Transverse colon (tissue), 4 donors: ENCODE measurements at regions not wholly inside any gene's neighbourhood (a gene's known extent, or its start where the extent isn't known, plus 50 kb on each side); places are given as distances from the start of the nearest gene placed in this dataset.

Source experiments
- DNase-seq: peaks from one replicate; pipeline ENCODE4 v3.0.0-alpha.2; 2019
- H3K27ac ChIP-seq, 4 donors: fragments of 200-600 bp; sonication (generic); 2 replicates each; pipeline ENCODE4 v1.5.1; 2016 to 2018; ENCODE audit warnings: inconsistent platforms in 4 of 4
- H3K27me3 ChIP-seq: fragments of 200-600 bp; sonication (generic); 2 replicates; pipeline ENCODE4 v1.5.1; 2017; ENCODE audit warnings: inconsistent platforms
- H3K36me3 ChIP-seq, 4 donors: fragments of 200-600 bp; sonication (generic); 2 replicates each; pipeline ENCODE4 v1.5.1; 2017 to 2019; ENCODE audit warnings: inconsistent platforms in 4 of 4
- H3K4me1 ChIP-seq, 4 donors: fragments of 200-600 bp; sonication (generic); 2 replicates each; pipeline ENCODE4 v1.5.1; 2017 to 2020; ENCODE audit warnings: inconsistent platforms in 4 of 4
- H3K4me3 ChIP-seq, 4 donors: fragments of 200-600 bp; sonication (generic); 1 replicate in 1 of 4; 2 replicates in 3 of 4; pipeline versions ENCODE4 v1.5.1 to v1.6.1; 2017 to 2019; ENCODE audit warnings: inconsistent platforms in 4 of 4
- H3K9me3 ChIP-seq, 2 donors: fragments of 200-600 bp; sonication (generic); 2 replicates each; pipeline ENCODE4 v1.5.1; 2017 to 2019; ENCODE audit warnings: inconsistent platforms in 2 of 2
- EP300 ChIP-seq: sonication (generic); formaldehyde crosslinking; IDR thresholded peaks from one replicate; pipeline ENCODE4 v1.6.1; 2017; ENCODE audit warnings: antibody characterized with exemption, low read depth
- POLR2A ChIP-seq: fragments of 450-650 bp; IDR thresholded peaks from one replicate; pipeline ENCODE4 v1.6.1; 2016; ENCODE audit warnings: antibody characterized with exemption, mild to moderate bottlenecking, moderate library complexity
- POLR2AphosphoS5 ChIP-seq, 3 donors: sonication (generic); formaldehyde crosslinking; IDR thresholded peaks; one replicate each; pipeline ENCODE4 v1.6.1; 2016; ENCODE audit warnings: antibody characterized with exemption in 3 of 3
- WGBS, 2 donors: methylation state at CpG; one replicate each; pipeline ENCODE4 v1.1.5; 2018; ENCODE audit warnings: low coverage in 1 of 2; 5-methylcytosine and 5-hydroxymethylcytosine counted together
- in situ Hi-C, 4 donors: fragments of 200-750 bp; cut with MboI; loops; one replicate each; pipeline versions ENCODE4 v1.15.0 to v1.15.1; 2017; ENCODE audit warnings: low sequenced_read_pairs in 3 of 4, low pct_ligation_motif_present in 1 of 4, low pct_unique_long_range_greater_than_20kb in 1 of 4
- intact Hi-C: fragments of 100-400 bp; cut with DNase I; formaldehyde crosslinking; loops from one replicate; pipeline ENCODE4 v1.15.1; 2023; ENCODE audit warnings: low total_unique reads
- TF ChIP-seq, protein P1 (sequence below), 5 experiments: fragments of 200-600 bp in 3 of 5; fragments of 450-650 bp in 2 of 5; sonication (generic) in 3 of 5; IDR thresholded peaks; 1 replicate in 2 of 5; 2 replicates in 3 of 5; pipeline ENCODE4 v1.5.1; 2016 to 2017; ENCODE audit warnings: antibody characterized with exemption in 5 of 5, inconsistent platforms in 3 of 5, mild to moderate bottlenecking in 2 of 5, moderate library complexity in 1 of 5

DNA sequence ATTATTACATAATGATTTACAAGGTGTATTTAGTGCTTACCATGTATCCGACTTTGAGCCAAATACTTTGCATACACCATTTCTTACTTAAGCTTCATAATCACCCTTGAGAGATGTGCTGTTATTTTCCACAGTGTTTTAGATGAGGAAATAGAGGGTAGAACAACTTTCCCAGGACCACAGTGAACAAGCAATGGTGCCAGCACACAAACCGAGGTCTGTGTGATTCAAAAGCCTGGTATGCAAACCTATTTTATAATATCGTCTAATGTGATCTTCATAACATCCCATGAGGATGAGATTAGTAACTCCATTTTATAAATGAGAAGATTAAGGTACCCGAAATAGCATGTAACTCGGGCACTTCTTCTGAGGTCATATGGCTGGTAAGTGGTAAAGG, 294.7 kb downstream of the NSG2 start:
- TF ChIP-seq, protein P1, sequence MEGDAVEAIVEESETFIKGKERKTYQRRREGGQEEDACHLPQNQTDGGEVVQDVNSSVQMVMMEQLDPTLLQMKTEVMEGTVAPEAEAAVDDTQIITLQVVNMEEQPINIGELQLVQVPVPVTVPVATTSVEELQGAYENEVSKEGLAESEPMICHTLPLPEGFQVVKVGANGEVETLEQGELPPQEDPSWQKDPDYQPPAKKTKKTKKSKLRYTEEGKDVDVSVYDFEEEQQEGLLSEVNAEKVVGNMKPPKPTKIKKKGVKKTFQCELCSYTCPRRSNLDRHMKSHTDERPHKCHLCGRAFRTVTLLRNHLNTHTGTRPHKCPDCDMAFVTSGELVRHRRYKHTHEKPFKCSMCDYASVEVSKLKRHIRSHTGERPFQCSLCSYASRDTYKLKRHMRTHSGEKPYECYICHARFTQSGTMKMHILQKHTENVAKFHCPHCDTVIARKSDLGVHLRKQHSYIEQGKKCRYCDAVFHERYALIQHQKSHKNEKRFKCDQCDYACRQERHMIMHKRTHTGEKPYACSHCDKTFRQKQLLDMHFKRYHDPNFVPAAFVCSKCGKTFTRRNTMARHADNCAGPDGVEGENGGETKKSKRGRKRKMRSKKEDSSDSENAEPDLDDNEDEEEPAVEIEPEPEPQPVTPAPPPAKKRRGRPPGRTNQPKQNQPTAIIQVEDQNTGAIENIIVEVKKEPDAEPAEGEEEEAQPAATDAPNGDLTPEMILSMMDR (IDR thresholded peaks at IDR 0.05), result no peak
- TF ChIP-seq EP300 (no peak), POLR2AphosphoS5 (IDR thresholded peaks at IDR 0.05) (no peak), POLR2A (no peak)
- WGBS, 2 donors, result 68 to 75% methylated on average over 3 to 5 of the region's 5 CpGs
- Histone ChIP-seq H3K9me3 (no peaks in the 10 kb centered on the region), H3K4me3 (no peak overlapping the region), H3K36me3 (no peaks in the 10 kb centered on the region), H3K4me1 (no peaks in the 10 kb centered on the region), H3K27ac (no peak overlapping the region), H3K27me3 (peaks cover 37% of the 10 kb centered on the region)
- intact Hi-C loops, result no loop called here
- DNase-seq, result no peak
- in situ Hi-C loops, result no loop called here

DNA sequence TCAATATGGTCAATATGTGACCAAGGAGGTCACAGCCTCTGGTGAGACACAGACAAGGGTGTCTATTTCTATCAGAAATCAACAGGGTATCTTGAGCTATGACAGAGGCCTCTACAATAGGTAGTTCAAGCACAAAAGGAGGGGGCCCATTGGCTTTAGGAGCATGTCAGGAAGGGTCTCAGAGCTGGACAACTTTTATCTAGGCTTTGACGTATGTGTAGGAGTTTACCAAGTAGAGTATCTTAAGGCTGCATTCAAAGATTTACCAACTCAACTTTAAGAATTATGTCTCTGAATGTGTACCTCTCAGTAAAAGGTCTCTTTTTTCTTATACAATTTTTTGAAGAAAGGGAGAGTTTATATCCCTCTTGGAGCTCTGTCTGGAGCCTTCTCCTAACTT, 297.2 kb downstream of the NSG2 start:
- intact Hi-C loops, result no loop called here
- TF ChIP-seq EP300, result no peak
- TF ChIP-seq POLR2AphosphoS5 (IDR thresholded peaks at IDR 0.05), result no peak
- TF ChIP-seq, protein P1 (IDR thresholded peaks at IDR 0.05), result no peak
- TF ChIP-seq POLR2A, result no peak
- H3K27me3 ChIP-seq, result peaks cover 18% of the 10 kb centered on the region

DNA sequence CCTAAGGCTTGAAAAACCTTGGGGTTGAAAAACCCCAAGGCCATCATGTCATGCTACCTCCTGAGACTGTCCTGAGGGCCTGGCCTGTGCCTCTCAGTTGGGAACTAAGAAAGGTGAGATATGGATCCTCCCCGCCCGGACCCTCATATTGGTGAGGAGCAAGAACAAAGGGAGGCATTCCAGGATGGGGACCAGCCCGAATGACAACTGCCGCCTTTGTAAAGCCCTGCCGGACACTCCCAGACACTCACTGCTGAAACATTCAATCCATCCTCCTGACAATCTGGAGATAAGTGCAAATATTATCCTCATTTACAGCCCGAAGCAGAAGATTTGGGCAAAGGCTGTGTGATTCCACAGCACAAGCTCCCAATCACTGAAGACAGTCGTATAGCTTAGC, 298.3 kb downstream of the NSG2 start:
- Histone ChIP-seq H3K27me3 (peaks cover 7% of the 10 kb centered on the region), H3K9me3 (no peaks in the 10 kb centered on the region), H3K27ac (no peak overlapping the region), H3K36me3 (no peaks in the 10 kb centered on the region), H3K4me3 (no peak overlapping the region), H3K4me1 (no peaks in the 10 kb centered on the region)
- TF ChIP-seq POLR2A (no peak), EP300 (no peak), POLR2AphosphoS5 (IDR thresholded peaks at IDR 0.05) (no peak)
- TF ChIP-seq, protein P1 (IDR thresholded peaks at IDR 0.05), result no peak
- 87% methylated on average over 7 of the region's 7 CpGs; no CpG with 5 or more reads in 1 of the 2 donors for WGBS, 2 donors
- intact Hi-C loops, result no loop called here
- in situ Hi-C loops, result no loop called here
- DNase-seq, result no peak

More for the DNA sequence above, 297.2 kb downstream of the NSG2 start:
- H3K4me3 ChIP-seq, result no peak overlapping the region
- 83 to 85% methylated on average over 1 of the region's 1 CpG for WGBS, 2 donors
- H3K27ac ChIP-seq, result no peak overlapping the region
- H3K36me3 ChIP-seq, result no peaks in the 10 kb centered on the region
- H3K9me3 ChIP-seq, result no peaks in the 10 kb centered on the region
- in situ Hi-C loops, result no loop called here
- H3K4me1 ChIP-seq, result no peaks in the 10 kb centered on the region
- no peak for DNase-seq

DNA sequence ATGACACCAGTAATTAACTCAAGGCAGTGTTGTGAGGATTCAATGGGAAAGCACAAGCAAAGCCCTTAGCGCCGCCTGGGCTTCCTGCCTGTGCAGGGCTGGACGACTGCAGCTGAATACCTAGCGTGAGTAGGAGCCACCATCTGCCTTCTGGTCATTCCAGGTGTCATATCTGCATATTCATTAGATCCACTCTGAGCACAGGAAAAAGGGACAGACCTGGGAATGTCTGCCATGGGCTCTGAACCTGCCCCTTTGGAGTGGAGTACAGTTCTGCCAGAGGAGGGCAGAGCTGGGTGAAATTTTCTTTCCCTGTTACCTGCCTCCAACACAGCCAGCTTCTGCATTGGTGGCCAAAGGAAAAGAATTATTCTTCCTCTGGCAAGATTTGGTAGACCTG, 298.8 kb downstream of the NSG2 start:
- H3K36me3 ChIP-seq, result no peaks in the 10 kb centered on the region
- in situ Hi-C loops (no loop called here), intact Hi-C loops (no loop called here)
- H3K27ac ChIP-seq, result no peak overlapping the region
- no peaks in the 10 kb centered on the region for H3K4me1 ChIP-seq
- TF ChIP-seq EP300, result no peak
- TF ChIP-seq, protein P1 (IDR thresholded peaks at IDR 0.05), result no peak
- WGBS, 2 donors, result 52% methylated on average over 4 of the region's 4 CpGs; no CpG with 5 or more reads in 1 of the 2 donors
- H3K4me3 ChIP-seq, result no peak overlapping the region
- no peak for DNase-seq
- H3K27me3 ChIP-seq, result peaks cover 2% of the 10 kb centered on the region
- H3K9me3 ChIP-seq, result no peaks in the 10 kb centered on the region
